GM20000 (cell line): ENCODE measurements at regions not wholly inside any gene's neighbourhood (a gene's known extent, or its start where the extent isn't known, plus 50 kb on each side); places are given as distances from the start of the nearest gene placed in this dataset.

Source experiments
- DNase-seq: peaks from one replicate; pipeline ENCODE4 v3.0.0; 2012; ENCODE audit warnings: low spot score
- TF ChIP-seq, protein P1 (sequence below): IDR thresholded peaks from 2 replicates; pipeline ENCODE4 v1.5.1; 2012; ENCODE audit warnings: mild to moderate bottlenecking, control low read depth; ENCODE audit errors: extremely low read depth, missing control alignments

DNA sequence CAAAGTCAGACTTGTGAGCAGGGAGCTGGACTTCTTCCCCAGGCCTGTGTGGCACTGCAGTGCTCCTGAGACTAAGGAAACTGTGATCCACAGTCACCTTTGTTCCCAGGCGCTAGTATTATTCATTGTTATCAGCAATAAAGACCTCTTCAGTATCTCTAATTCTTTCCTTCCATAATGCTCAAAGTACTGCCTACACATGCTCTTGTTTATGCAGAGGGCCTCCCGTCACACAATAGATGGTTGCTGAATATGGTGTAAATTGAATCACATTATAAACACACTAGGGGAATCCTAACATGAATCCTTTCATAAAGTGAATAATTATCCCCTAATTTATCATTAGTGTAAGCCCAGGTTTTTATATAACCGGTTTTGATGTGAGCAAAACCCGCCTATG is 493.3 kb downstream of the BUD13 start:
- TF ChIP-seq, protein P1, sequence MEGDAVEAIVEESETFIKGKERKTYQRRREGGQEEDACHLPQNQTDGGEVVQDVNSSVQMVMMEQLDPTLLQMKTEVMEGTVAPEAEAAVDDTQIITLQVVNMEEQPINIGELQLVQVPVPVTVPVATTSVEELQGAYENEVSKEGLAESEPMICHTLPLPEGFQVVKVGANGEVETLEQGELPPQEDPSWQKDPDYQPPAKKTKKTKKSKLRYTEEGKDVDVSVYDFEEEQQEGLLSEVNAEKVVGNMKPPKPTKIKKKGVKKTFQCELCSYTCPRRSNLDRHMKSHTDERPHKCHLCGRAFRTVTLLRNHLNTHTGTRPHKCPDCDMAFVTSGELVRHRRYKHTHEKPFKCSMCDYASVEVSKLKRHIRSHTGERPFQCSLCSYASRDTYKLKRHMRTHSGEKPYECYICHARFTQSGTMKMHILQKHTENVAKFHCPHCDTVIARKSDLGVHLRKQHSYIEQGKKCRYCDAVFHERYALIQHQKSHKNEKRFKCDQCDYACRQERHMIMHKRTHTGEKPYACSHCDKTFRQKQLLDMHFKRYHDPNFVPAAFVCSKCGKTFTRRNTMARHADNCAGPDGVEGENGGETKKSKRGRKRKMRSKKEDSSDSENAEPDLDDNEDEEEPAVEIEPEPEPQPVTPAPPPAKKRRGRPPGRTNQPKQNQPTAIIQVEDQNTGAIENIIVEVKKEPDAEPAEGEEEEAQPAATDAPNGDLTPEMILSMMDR = no peak
- DNase-seq = no peak

DNA sequence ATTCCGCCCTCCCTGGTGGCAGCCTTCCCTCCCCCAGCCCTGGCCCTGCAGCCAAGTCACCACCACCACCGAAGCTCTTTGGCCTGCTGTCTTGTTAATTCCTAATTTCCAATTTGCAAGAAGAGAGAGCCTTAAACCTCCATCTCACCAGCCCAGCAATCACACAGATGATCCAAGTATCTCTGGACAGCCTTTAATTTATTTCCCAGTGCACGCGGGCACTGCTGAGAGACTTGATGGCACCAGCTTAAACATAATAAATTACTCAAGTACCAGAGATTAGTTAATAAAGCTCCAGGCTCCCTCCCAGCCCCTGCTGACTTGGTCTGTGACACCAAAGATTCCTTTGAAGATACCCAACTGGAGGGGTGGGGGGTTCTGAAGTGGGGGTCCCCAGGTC is 494.7 kb downstream of the BUD13 start:
- no peak for DNase-seq
- TF ChIP-seq, protein P1 = no peak

DNA sequence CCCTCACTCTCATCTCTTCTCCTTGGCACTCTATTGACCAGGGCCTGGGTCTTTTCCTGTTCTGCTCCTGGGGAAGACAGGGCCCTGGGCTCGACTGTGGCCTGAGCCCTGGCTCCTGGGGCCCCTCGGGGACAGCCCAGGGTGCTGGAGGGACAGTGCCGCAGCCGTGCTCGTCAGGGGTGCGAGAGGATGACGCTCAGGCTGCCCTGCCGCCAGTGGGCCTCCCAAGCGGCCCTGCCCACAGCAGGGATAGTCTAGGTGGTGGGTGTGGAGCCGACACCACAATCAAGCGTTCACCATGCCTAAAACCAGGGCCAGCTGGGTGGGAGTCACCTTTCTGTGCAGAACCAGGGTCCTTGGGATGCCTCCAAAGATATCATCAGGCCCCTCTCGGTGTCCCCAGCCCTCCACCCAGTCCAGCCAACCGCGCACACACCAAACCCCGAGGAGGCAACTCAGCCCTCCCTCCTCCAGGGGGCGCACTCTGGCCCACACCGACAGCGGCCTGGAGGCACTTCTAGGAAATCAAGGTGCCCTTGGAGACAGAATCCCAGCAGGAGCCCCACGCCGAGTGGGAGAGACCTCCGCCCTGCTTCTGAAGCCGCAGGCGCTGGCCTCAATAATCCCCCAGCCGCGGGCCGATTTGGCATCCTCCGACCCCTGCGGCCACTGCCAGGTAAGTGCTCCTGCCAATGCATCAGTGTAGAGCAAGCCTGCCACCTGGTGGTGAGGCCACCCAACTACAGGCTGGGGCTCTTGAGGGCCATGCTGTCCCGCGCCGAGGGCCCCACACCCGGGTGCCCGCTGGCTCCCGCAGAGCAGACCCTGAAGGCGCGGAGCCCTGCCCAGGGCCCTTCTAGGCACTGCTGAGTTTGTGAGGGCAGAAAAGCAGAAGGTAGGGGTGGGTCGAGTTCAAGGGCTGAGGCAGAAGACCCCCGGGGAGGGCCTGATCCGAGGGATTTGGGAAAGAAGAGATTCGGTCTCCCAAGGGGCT is 496.4 kb downstream of the BUD13 start:
- peak; percentile 78 for DNase-seq
- TF ChIP-seq, protein P1 = peak; percentile 83

DNA sequence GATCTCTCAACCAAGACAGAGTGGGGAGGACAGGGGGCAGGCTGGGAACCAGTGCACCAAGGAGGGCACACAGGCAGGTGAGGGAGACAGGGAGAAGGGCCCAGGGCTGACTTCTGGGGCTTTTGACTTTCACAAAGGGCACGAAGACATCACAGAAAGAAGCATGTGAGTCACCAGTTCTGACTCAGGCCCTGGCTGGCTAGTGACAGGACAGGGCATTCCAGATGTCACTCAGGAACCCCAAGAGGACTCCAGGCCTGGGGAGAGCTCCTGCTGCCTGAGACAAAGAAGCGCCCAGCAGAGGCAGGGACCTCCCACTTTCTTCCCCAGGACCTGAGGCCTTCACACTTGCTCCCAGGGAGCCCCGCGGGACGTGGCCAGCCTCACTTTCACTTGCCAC is 497.2 kb downstream of the BUD13 start:
- no peak for DNase-seq
- TF ChIP-seq, protein P1 = no peak

DNA sequence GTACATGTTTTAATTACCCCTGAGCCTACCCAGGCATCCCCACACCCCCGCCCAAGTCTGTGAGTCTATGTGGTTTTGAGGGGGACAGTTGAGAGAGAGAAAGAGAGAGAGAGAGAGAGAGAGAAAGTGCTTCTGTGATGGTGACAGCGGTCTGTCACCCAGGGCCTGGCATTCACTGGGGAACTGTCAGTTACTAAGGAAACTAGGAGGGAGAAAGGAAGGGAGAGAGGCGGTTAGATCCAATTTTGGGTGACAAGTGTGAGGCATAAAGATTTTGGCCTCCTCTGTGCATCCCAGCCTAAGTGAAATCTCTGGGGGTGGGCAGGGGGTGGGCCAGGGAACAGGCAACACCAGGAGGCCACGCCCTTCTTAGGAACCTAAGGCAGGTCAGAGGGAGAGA is 498.3 kb downstream of the BUD13 start:
- no peak for DNase-seq
- TF ChIP-seq, protein P1 = no peak

DNA sequence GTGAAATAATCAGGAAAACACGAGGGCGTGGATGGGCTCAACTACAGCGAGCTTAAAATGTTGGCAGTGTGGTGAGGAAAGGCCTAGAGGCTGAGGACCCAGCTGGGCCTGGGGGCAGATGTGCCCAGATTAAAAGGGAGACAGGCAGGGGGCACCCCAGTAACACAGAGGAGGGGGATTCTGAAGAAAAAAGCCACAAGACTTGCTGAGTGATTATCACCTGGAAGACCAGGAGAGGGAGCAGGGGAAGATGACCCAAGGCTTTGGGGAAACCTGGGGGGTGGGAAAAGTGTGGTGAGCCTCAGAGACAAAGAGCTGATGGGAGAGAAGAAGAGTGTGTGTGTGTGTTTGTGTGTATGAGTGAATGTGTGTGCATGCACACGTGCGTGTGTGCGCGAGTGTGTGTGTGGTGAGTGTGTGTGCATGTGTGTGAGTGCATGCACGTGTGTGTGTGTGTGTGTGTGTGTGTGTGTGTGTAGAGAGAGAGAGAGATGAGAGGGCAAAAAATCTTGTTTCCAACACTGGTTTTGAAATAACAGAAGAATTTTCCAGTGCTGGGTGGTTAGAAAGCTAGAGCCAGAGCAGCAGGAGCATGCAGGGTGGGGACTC is 500.5 kb downstream of the BUD13 start:
- DNase-seq = no peak
- TF ChIP-seq, protein P1 = no peak

DNA sequence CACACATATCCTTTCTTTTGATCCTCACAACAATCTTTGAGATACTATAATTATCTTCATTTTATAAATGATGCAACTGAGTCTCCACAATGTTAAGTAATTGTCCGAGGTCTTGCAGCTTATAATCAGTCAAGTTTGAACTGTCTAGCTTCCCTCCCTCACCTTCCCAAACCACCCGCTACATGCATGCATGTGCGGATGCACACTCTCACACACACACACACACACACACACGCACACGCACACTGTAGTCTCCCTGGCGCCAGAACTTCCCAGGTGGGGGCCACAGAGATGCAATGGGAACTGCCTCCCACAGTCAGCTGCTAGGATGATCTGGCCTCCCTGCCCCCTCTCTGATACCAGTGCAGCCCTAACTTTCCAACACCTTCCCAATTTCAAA is 501.3 kb downstream of the BUD13 start:
- TF ChIP-seq, protein P1 = no peak
- no peak for DNase-seq
